ENCODE measurements at regions not wholly inside any gene's neighbourhood (a gene's known extent, or its start where the extent isn't known, plus 50 kb on each side); places are given as distances from the start of the nearest gene placed in this dataset.

DNA sequence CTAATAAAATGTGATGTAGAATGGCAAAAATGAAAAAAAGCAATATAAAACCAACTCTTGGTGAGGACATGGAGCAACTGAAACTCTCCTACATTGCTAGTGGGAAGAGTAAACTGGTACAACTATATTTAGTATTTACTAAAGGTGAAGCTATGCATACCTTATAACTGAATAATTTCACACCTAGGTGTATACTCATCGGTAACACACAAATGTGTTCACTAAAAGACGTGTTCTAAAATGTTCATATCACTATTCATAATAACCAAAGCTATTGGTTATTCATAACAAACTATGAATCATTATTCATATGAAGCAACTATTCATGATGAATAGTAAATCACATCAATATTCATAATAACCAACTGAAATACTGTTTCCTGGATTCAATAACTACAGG lies 1030.3 kb downstream of the ROBO2 start:
- TF ChIP-seq, protein P1, sequence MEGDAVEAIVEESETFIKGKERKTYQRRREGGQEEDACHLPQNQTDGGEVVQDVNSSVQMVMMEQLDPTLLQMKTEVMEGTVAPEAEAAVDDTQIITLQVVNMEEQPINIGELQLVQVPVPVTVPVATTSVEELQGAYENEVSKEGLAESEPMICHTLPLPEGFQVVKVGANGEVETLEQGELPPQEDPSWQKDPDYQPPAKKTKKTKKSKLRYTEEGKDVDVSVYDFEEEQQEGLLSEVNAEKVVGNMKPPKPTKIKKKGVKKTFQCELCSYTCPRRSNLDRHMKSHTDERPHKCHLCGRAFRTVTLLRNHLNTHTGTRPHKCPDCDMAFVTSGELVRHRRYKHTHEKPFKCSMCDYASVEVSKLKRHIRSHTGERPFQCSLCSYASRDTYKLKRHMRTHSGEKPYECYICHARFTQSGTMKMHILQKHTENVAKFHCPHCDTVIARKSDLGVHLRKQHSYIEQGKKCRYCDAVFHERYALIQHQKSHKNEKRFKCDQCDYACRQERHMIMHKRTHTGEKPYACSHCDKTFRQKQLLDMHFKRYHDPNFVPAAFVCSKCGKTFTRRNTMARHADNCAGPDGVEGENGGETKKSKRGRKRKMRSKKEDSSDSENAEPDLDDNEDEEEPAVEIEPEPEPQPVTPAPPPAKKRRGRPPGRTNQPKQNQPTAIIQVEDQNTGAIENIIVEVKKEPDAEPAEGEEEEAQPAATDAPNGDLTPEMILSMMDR (IDR thresholded peaks at IDR 0.05; ENCODE audit: insufficient read depth, low read length, poor library complexity, severe bottlenecking), result no peak
- TF ChIP-seq EZH2phosphoT487 (conservative IDR thresholded peaks at IDR 0.05; ENCODE audit: low read length), result no peak
